ENCODE measurements at regions not wholly inside any gene's neighbourhood (a gene's known extent, or its start where the extent isn't known, plus 50 kb on each side); places are given as distances from the start of the nearest gene placed in this dataset.

DNA sequence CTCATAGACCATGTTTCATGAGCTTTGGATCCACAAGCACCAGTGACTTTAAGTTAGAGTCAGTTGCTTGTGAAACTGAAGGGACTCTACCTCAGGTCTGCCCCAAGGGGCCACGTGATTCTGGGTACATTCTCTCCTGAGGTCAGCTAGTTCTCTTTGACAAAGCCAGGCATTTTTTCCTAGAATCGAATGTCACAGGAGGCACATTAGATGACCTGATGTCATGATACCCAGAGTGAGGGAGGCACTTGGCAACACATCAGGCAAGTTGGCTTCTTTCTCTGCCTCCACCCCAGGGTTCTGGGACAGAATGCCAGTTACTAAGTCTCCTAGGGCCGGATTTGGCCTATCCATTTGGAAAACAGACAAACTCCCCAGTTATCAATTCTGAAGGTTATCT, 93.0 kb downstream of the APIP start:
- no peak for TF ChIP-seq CTCF (IDR thresholded peaks at IDR 0.05)
- no peak for TF ChIP-seq POLR2A (IDR thresholded peaks at IDR 0.05)

All from testis (tissue), 2 donors.